Tibial artery (tissue), 4 donors: ENCODE measurements at regions not wholly inside any gene's neighbourhood (a gene's known extent, or its start where the extent isn't known, plus 50 kb on each side); places are given as distances from the start of the nearest gene placed in this dataset.

ENCODE experiments used
- DNase-seq, 2 donors: peaks; one replicate each; pipeline ENCODE4 v3.0.0-alpha.2; 2019
- H3K27ac ChIP-seq, 2 donors: fragments of 200-600 bp; sonication (generic) in 1 of 2; 1 replicate in 1 of 2; 2 replicates in 1 of 2; pipeline ENCODE4 v1.5.1; 2018 to 2019; ENCODE audit warnings: mild to moderate bottlenecking in 1 of 2
- H3K27me3 ChIP-seq, 2 donors: fragments of 200-600 bp; sonication (generic) in 1 of 2; one replicate each; pipeline versions ENCODE4 v1.5.1 to v1.6.0; 2016 to 2019
- H3K36me3 ChIP-seq, 3 donors: fragments of 200-600 bp; sonication (generic) in 2 of 3; one replicate each; pipeline ENCODE4 v1.5.1; 2016 to 2019; ENCODE audit warnings: mild to moderate bottlenecking in 2 of 3
- H3K4me1 ChIP-seq, 4 donors: fragments of 200-600 bp; sonication (generic) in 2 of 4; 1 replicate in 3 of 4; 2 replicates in 1 of 4; pipeline ENCODE4 v1.5.1; 2016 to 2019
- H3K4me3 ChIP-seq, 2 donors: fragments of 200-600 bp; sonication (generic) in 1 of 2; 1 replicate in 1 of 2; 2 replicates in 1 of 2; pipeline ENCODE4 v1.5.1; 2018 to 2019; ENCODE audit warnings: mild to moderate bottlenecking in 2 of 2
- H3K9me3 ChIP-seq, 3 donors: fragments of 200-600 bp; sonication (generic) in 1 of 3; one replicate each; pipeline ENCODE4 v1.5.1; 2016 to 2019
- intact Hi-C: fragments of 100-400 bp; cut with DNase I; formaldehyde crosslinking; loops from one replicate; pipeline ENCODE4 v1.15.0; 2023; ENCODE audit warnings: low total_unique reads
- TF ChIP-seq, protein P1 (sequence below), 2 experiments: fragments of 200-600 bp in 1 of 2; fragments of 450-650 bp in 1 of 2; IDR thresholded peaks; one replicate each; pipeline ENCODE4 v1.5.1; 2017 to 2019; ENCODE audit warnings: antibody characterized with exemption in 2 of 2, mild to moderate bottlenecking in 1 of 2, moderate library complexity in 1 of 2

DNA sequence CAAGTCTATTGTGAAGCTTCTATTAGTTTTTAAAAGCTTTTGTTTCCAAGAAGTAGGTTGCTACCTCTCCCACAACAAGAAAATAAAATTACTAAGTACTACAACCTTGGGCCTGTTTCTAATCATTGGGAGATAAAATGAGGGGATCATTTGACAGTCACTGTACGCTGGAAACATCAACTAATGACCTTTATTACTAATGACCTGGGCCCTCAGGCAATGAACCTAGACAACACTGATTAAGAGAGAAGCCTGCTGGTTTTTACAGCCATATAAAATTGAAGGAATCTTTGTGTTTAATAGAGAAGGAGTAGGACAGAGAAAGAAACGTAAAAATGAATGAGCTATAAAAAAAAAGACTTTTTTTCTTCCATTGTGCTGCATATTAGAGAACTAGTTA is 1000.9 kb downstream of the STPG2 start:
- DNase-seq: no peak
- intact Hi-C loops: no loop called here
- Histone ChIP-seq H3K4me3 (no peak overlapping the region), H3K27ac (no peak overlapping the region), H3K9me3 (no peaks in the 10 kb centered on the region), H3K27me3 (no peaks in the 10 kb centered on the region), H3K4me1 (no peaks in the 10 kb centered on the region), H3K36me3 (no peaks in the 10 kb centered on the region)
- TF ChIP-seq, protein P1, sequence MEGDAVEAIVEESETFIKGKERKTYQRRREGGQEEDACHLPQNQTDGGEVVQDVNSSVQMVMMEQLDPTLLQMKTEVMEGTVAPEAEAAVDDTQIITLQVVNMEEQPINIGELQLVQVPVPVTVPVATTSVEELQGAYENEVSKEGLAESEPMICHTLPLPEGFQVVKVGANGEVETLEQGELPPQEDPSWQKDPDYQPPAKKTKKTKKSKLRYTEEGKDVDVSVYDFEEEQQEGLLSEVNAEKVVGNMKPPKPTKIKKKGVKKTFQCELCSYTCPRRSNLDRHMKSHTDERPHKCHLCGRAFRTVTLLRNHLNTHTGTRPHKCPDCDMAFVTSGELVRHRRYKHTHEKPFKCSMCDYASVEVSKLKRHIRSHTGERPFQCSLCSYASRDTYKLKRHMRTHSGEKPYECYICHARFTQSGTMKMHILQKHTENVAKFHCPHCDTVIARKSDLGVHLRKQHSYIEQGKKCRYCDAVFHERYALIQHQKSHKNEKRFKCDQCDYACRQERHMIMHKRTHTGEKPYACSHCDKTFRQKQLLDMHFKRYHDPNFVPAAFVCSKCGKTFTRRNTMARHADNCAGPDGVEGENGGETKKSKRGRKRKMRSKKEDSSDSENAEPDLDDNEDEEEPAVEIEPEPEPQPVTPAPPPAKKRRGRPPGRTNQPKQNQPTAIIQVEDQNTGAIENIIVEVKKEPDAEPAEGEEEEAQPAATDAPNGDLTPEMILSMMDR (IDR thresholded peaks at IDR 0.05): no peak

DNA sequence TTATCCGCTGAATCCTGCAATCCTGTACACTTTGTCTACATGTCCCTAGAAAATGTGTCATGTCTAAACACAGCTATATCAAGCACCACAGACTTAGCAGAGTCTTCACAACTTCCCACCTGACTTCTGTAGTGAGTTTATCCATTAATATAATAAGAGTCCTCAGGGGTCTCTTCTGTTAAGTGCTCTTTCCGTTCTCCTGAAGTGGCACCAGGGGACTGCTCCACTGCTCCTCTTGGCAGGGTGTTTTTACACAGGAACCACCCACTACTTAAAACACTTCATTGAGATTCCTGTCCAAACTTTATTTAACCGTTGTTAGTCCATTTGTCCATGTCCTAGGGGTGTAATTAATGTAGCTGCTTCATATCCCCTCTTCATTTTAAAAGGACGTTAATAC is 1000.4 kb downstream of the STPG2 start:
- H3K36me3 ChIP-seq: no peaks in the 10 kb centered on the region
- no peak for DNase-seq
- H3K4me3 ChIP-seq: no peak overlapping the region
- H3K27ac ChIP-seq: no peak overlapping the region
- intact Hi-C loops: no loop called here
- TF ChIP-seq, protein P1 (IDR thresholded peaks at IDR 0.05): no peak
- H3K9me3 ChIP-seq: no peaks in the 10 kb centered on the region
- H3K27me3 ChIP-seq: no peaks in the 10 kb centered on the region
- H3K4me1 ChIP-seq: no peaks in the 10 kb centered on the region

DNA sequence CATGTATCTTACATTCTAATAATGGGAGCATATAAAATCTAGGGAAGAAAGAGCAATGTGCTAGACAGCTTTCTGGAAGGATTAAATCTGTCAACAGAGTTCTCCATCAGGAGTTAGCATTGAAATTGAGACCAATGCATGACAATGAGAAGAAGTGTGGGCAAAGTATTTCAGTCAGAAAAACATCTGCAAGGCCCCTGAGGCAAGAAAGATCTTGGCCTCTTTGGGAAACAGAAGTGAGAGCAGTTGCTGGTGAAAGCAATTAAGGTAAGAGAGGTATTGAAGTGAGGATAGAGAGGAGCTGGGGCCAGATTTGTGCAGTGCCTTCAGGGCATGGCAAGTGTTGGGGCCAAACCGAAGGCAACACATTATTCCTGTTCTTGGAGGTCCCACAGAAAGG is 999.1 kb downstream of the STPG2 start:
- Histone ChIP-seq H3K4me3 (no peak overlapping the region), H3K27me3 (no peaks in the 10 kb centered on the region), H3K9me3 (no peaks in the 10 kb centered on the region), H3K36me3 (no peaks in the 10 kb centered on the region), H3K27ac (no peak overlapping the region), H3K4me1 (no peaks in the 10 kb centered on the region)
- intact Hi-C loops: no loop called here
- DNase-seq: no peak
- TF ChIP-seq, protein P1 (IDR thresholded peaks at IDR 0.05): no peak

DNA sequence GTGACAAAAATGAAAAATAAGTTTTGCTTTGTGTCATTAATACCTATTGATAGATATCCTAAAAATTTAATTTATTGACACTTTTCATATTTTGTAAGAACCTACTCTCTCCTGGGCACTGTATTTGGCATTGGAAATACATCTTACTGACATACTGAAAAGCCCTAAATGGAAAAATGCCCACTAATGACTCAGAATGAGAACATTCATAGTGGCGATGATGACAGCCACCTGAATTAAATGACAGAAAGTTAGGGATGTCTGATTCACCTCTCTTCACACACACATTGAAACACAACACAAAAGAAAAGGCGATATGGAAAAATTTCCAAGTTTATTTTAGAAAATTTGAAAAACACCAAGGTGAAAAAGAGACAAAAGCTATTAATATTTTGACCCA is 992.3 kb downstream of the STPG2 start:
- no peak overlapping the region for H3K27ac ChIP-seq
- H3K4me1 ChIP-seq: no peaks in the 10 kb centered on the region
- TF ChIP-seq, protein P1 (IDR thresholded peaks at IDR 0.05): no peak
- H3K27me3 ChIP-seq: no peaks in the 10 kb centered on the region
- intact Hi-C loops: no loop called here
- H3K36me3 ChIP-seq: no peaks in the 10 kb centered on the region
- no peak overlapping the region for H3K4me3 ChIP-seq
- H3K9me3 ChIP-seq: no peaks in the 10 kb centered on the region
- no peak for DNase-seq

DNA sequence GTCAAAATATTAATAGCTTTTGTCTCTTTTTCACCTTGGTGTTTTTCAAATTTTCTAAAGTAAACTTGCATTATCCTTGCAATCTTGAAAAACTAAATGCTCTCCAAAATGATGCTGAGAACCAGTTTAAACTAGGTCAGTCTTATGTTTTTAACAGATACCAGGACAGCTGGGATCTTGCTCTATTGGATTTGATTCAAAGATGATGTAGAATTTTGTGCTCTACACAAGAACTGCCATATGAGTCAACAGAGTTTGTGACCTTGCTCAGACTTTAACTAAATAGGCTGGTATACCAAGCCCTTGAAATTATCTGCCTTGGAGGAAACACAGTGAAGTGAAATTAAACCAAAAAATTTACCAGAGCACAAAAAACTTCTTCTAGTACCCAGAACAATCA is 991.1 kb downstream of the STPG2 start:
- intact Hi-C loops: no loop called here
- Histone ChIP-seq H3K4me1 (no peaks in the 10 kb centered on the region), H3K4me3 (no peak overlapping the region), H3K27ac (no peak overlapping the region), H3K36me3 (no peaks in the 10 kb centered on the region), H3K9me3 (no peaks in the 10 kb centered on the region), H3K27me3 (no peaks in the 10 kb centered on the region)
- no peak for DNase-seq
- TF ChIP-seq, protein P1 (IDR thresholded peaks at IDR 0.05): no peak

DNA sequence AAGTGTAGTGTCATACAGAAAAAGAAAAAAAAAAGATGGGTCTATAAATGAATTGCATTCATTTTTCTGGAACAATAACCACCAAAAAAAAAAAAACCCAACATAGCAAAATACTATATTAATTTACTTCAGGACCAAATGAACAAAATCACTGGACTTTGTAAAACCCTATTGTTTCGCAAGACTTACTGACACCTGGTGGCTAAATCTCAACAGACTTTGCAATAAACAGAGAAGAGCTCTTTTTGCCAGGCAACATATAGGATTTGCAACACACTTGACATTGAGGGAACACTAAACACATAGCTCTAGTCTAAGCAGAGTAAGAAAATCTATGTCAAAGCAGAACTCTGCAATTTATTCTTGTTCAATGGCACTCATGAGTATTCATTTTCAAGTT is 990.2 kb downstream of the STPG2 start:
- intact Hi-C loops: no loop called here
- DNase-seq: no peak

More for the DNA sequence above, 990.2 kb downstream of the STPG2 start:
- TF ChIP-seq, protein P1 (IDR thresholded peaks at IDR 0.05): no peak
- H3K36me3 ChIP-seq: no peaks in the 10 kb centered on the region
- H3K27ac ChIP-seq: no peak overlapping the region
- no peaks in the 10 kb centered on the region for H3K27me3 ChIP-seq
- no peaks in the 10 kb centered on the region for H3K9me3 ChIP-seq
- H3K4me1 ChIP-seq: no peaks in the 10 kb centered on the region
- no peak overlapping the region for H3K4me3 ChIP-seq
